ENCODE measurements at regions not wholly inside any gene's neighbourhood (a gene's known extent, or its start where the extent isn't known, plus 50 kb on each side); places are given as distances from the start of the nearest gene placed in this dataset.

- 63% methylated on average over 3 of the region's 3 CpGs for WGBS
Observed at GRCh38 chr5:103862398-103862797, 299.8 kb upstream of the NUDT12 start.

GRCh38 chr5:103860327-103860726 is 297.7 kb upstream of the NUDT12 start:
- Histone ChIP-seq H3K27me3 (ENCODE audit: control insufficient read depth in 4 of 4, insufficient read depth in 4 of 4, low read length in 3 of 4) (no peaks in the 10 kb centered on the region), H3K36me3 (ENCODE audit: control insufficient read depth in 4 of 4, insufficient read depth in 3 of 4, low read depth in 1 of 4, low read length in 3 of 4) (no peaks in the 10 kb centered on the region), H3K9ac (ENCODE audit: low read depth in 1 of 2, low read length in 2 of 2) (no peak overlapping the region), H3K4me3 (ENCODE audit: low read depth in 1 of 3, low read length in 3 of 3) (no peak overlapping the region), H3K9me3 (ENCODE audit: control insufficient read depth in 4 of 4, low read length in 3 of 4) (no peaks in the 10 kb centered on the region), H3K27ac (ENCODE audit: low read depth in 1 of 2, low read length in 2 of 2) (no peak overlapping the region), H3K4me1 (ENCODE audit: control insufficient read depth in 4 of 4, insufficient read depth in 4 of 4, low read length in 3 of 4) (no peaks in the 10 kb centered on the region)
- DNase-seq (ENCODE audit: low spot score), result no peak
- 83% methylated on average over 3 of the region's 3 CpGs for WGBS
- TF ChIP-seq TAF1 (conservative IDR thresholded peaks at IDR 0.05), result no peak
- TF ChIP-seq FOXA2 (IDR thresholded peaks at IDR 0.05), result no peak
- TF ChIP-seq SP1 (IDR thresholded peaks at IDR 0.05), result no peak
- TF ChIP-seq NR2F2 (IDR thresholded peaks at IDR 0.05), result no peak
- TF ChIP-seq MAX (IDR thresholded peaks at IDR 0.05), result no peak
- TF ChIP-seq RXRA (IDR thresholded peaks at IDR 0.05), result no peak
- no peak for TF ChIP-seq REST (IDR thresholded peaks at IDR 0.05)
- no peak for TF ChIP-seq HNF4A (conservative IDR thresholded peaks at IDR 0.05)
- TF ChIP-seq GABPA (IDR thresholded peaks at IDR 0.05 in 1 of 2, conservative IDR thresholded peaks at IDR 0.05 in 1 of 2), result no peak

More at GRCh38 chr5:103862398-103862797, 299.8 kb upstream of the NUDT12 start:
- H3K9ac ChIP-seq (ENCODE audit: low read depth in 1 of 2, low read length in 2 of 2), result no peak overlapping the region
- H3K4me1 ChIP-seq (ENCODE audit: control insufficient read depth in 4 of 4, insufficient read depth in 4 of 4, low read length in 3 of 4), result no peaks in the 10 kb centered on the region
- H3K36me3 ChIP-seq (ENCODE audit: control insufficient read depth in 4 of 4, insufficient read depth in 3 of 4, low read depth in 1 of 4, low read length in 3 of 4), result no peaks in the 10 kb centered on the region
- H3K27me3 ChIP-seq (ENCODE audit: control insufficient read depth in 4 of 4, insufficient read depth in 4 of 4, low read length in 3 of 4), result no peaks in the 10 kb centered on the region
- H3K4me3 ChIP-seq (ENCODE audit: low read depth in 1 of 3, low read length in 3 of 3), result no peak overlapping the region
- no peaks in the 10 kb centered on the region for H3K9me3 ChIP-seq (ENCODE audit: control insufficient read depth in 4 of 4, low read length in 3 of 4)
- DNase-seq (ENCODE audit: low spot score), result no peak
- no peak for TF ChIP-seq REST (IDR thresholded peaks at IDR 0.05)
- no peak for TF ChIP-seq CTCF (IDR thresholded peaks at IDR 0.05; ENCODE audit: low read depth, low read length, missing input control)
- no peak for TF ChIP-seq HNF4G (IDR thresholded peaks at IDR 0.05)
- no peak for TF ChIP-seq GABPA (IDR thresholded peaks at IDR 0.05 in 1 of 2, conservative IDR thresholded peaks at IDR 0.05 in 1 of 2)
- no peak for TF ChIP-seq YY1 (IDR thresholded peaks at IDR 0.05)
- no peak for TF ChIP-seq ATF3 (IDR thresholded peaks at IDR 0.05)
- TF ChIP-seq MAX (IDR thresholded peaks at IDR 0.05), result no peak
- no peak for TF ChIP-seq SP1 (IDR thresholded peaks at IDR 0.05)
- no peak for TF ChIP-seq TAF1 (conservative IDR thresholded peaks at IDR 0.05)
- TF ChIP-seq JUND (IDR thresholded peaks at IDR 0.05), result no peak
- TF ChIP-seq NR2F2 (IDR thresholded peaks at IDR 0.05), result no peak
- no peak for TF ChIP-seq HNF4A (conservative IDR thresholded peaks at IDR 0.05)
- TF ChIP-seq RAD21 (IDR thresholded peaks at IDR 0.05), result no peak
- no peak for TF ChIP-seq RXRA (IDR thresholded peaks at IDR 0.05)
- TF ChIP-seq FOXA2 (IDR thresholded peaks at IDR 0.05), result no peak
- H3K27ac ChIP-seq (ENCODE audit: low read depth in 1 of 2, low read length in 2 of 2), result no peak overlapping the region

All from liver (tissue), 8 donors.